ENCODE measurements at regions not wholly inside any gene's neighbourhood (a gene's known extent, or its start where the extent isn't known, plus 50 kb on each side); places are given as distances from the start of the nearest gene placed in this dataset.
A peak's percentile ranks its signal among the peaks of the same experiment; 100 is the strongest.

- no peak for TF ChIP-seq ZIK1 (CRISPR knock-in tag; IDR thresholded peaks at IDR 0.05; ENCODE audit: borderline replicate concordance, low read depth)
- no peak for TF ChIP-seq POLR2A (IDR thresholded peaks at IDR 0.05; ENCODE audit: insufficient read depth in 1 of 2, low read depth in 2 of 2, low read length in 2 of 2)
- 0 out of 2 replicates have a peak, but pooled peaks have one; percentile 23 for TF ChIP-seq HMG20B (CRISPR knock-in tag; conservative IDR thresholded peaks at IDR 0.05)
- no peak for TF ChIP-seq LCORL (IDR thresholded peaks at IDR 0.05)
- TF ChIP-seq LCORL (CRISPR knock-in tag; IDR thresholded peaks at IDR 0.05), result 0 out of 2 replicates have a peak, but pooled peaks have one; percentile 13
- TF ChIP-seq HDAC2 (CRISPR knock-in tag; IDR thresholded peaks at IDR 0.05), result no peak
- 0 out of 2 replicates have a peak, but pooled peaks have one; percentile 32 for TF ChIP-seq FOSL2 (CRISPR knock-in tag; IDR thresholded peaks at IDR 0.05)
- TF ChIP-seq TBX2 (CRISPR knock-in tag; IDR thresholded peaks at IDR 0.05; ENCODE audit: borderline replicate concordance), result peak; percentile 44; the same call in 1 of the 2 replicates
- TF ChIP-seq ZNF260 (CRISPR knock-in tag; IDR thresholded peaks at IDR 0.05; ENCODE audit: borderline replicate concordance, low read depth), result no peak
- peak; percentile 51; the same call in 1 of the 2 replicates for TF ChIP-seq ZNF772 (CRISPR knock-in tag; IDR thresholded peaks at IDR 0.05)
- TF ChIP-seq ZMYM3 (CRISPR knock-in tag; IDR thresholded peaks at IDR 0.05), result peak; percentile 74; the same call in 1 of the 2 replicates
- TF ChIP-seq REPIN1 (CRISPR knock-in tag; IDR thresholded peaks at IDR 0.05; ENCODE audit: borderline replicate concordance, low read depth), result peak; percentile 76
- TF ChIP-seq, protein P1, sequence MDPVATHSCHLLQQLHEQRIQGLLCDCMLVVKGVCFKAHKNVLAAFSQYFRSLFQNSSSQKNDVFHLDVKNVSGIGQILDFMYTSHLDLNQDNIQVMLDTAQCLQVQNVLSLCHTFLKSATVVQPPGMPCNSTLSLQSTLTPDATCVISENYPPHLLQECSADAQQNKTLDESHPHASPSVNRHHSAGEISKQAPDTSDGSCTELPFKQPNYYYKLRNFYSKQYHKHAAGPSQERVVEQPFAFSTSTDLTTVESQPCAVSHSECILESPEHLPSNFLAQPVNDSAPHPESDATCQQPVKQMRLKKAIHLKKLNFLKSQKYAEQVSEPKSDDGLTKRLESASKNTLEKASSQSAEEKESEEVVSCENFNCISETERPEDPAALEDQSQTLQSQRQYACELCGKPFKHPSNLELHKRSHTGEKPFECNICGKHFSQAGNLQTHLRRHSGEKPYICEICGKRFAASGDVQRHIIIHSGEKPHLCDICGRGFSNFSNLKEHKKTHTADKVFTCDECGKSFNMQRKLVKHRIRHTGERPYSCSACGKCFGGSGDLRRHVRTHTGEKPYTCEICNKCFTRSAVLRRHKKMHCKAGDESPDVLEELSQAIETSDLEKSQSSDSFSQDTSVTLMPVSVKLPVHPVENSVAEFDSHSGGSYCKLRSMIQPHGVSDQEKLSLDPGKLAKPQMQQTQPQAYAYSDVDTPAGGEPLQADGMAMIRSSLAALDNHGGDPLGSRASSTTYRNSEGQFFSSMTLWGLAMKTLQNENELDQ (CRISPR knock-in tag; IDR thresholded peaks at IDR 0.05; ENCODE audit: borderline replicate concordance), result no peak
- TF ChIP-seq BHLHE40 (IDR thresholded peaks at IDR 0.05; ENCODE audit: low read length), result no peak
- peak; percentile 45; the same call in 1 of the 2 replicates for TF ChIP-seq RXRB (CRISPR knock-in tag; IDR thresholded peaks at IDR 0.05; ENCODE audit: borderline replicate concordance)
- TF ChIP-seq MED1 (CRISPR knock-in tag; IDR thresholded peaks at IDR 0.05), result peak; percentile 61
- TF ChIP-seq ZNF564 (CRISPR knock-in tag; IDR thresholded peaks at IDR 0.05), result peak; percentile 77
- 0 out of 2 replicates have a peak, but pooled peaks have one; percentile 15 for TF ChIP-seq ZNF724P (CRISPR knock-in tag; IDR thresholded peaks at IDR 0.05; ENCODE audit: borderline replicate concordance)
- peak; percentile 60; the same call in 1 of the 2 replicates for TF ChIP-seq HOMEZ (CRISPR knock-in tag; IDR thresholded peaks at IDR 0.05; ENCODE audit: low read depth)
- 0 out of 2 replicates have a peak, but pooled peaks have one; percentile 50 for TF ChIP-seq ZNF710 (CRISPR knock-in tag; IDR thresholded peaks at IDR 0.05; ENCODE audit: borderline replicate concordance)
- no peak for TF ChIP-seq MTA1 (CRISPR knock-in tag; IDR thresholded peaks at IDR 0.05; ENCODE audit: borderline replicate concordance)
- peak; percentile 34; the same call in 1 of the 2 replicates for TF ChIP-seq IRF2 (CRISPR knock-in tag; IDR thresholded peaks at IDR 0.05)
- TF ChIP-seq ZNF382 (CRISPR knock-in tag; IDR thresholded peaks at IDR 0.05; ENCODE audit: borderline replicate concordance), result no peak
- peak; percentile 24; the same call in 1 of the 2 replicates for TF ChIP-seq ZNF331 (CRISPR knock-in tag; IDR thresholded peaks at IDR 0.05)
- no peak for TF ChIP-seq GABPA (IDR thresholded peaks at IDR 0.05; ENCODE audit: low read depth, low read length)
- peak; percentile 31; the same call in 1 of the 2 replicates for TF ChIP-seq GABPA (CRISPR knock-in tag; IDR thresholded peaks at IDR 0.05; ENCODE audit: low read depth)
These were observed 644.3 kb downstream of the EPM2A start (continued) for GRCh38 chr6:145090801-145091585.

All from HepG2 (cell line).